B cell (primary cell): ENCODE measurements at regions not wholly inside any gene's neighbourhood (a gene's known extent, or its start where the extent isn't known, plus 50 kb on each side); places are given as distances from the start of the nearest gene placed in this dataset.

ENCODE experiments used
- ATAC-seq: fragments of 200-7000 bp; cut with Tn5 transposase; one replicate; pipeline ENCODE4 v1.10.0; 2021; ENCODE audit warnings: low read depth, mild to moderate bottlenecking, moderate number of reproducible peaks, moderate library complexity
- CTCF ChIA-PET: fragments of 350-600 bp; sonication (Branson Sonifier 250); formaldehyde crosslinking; loops from one replicate; lab custom pipeline; 2021; ENCODE audit warnings: antibody characterized with exemption, inconsistent platforms; lab: Charles Lee
- POLR2A ChIA-PET: fragments of 350-600 bp; sonication (Branson Sonifier 250); formaldehyde crosslinking; loops from one replicate; lab custom pipeline; 2021; ENCODE audit warnings: antibody characterized with exemption; lab: Charles Lee
- DNase-seq: peaks from one replicate; pipeline ENCODE4 v3.0.0; 2013
- H2AFZ ChIP-seq: 2 replicates; pipeline ENCODE4 v1.6.1; 2012; ENCODE audit warnings: mild to moderate bottlenecking, low read depth, low read length; ENCODE audit not compliant: insufficient read depth, poor library complexity, severe bottlenecking
- H3K27ac ChIP-seq, 2 donors: 1 replicate in 1 of 2; 2 replicates in 1 of 2; pipeline ENCODE4 v1.5.1; 2012 to 2013; ENCODE audit warnings: low read length in 2 of 2, mild to moderate bottlenecking in 2 of 2, moderate library complexity in 1 of 2
- H3K27me3 ChIP-seq, 4 experiments: fragments of 200-600 bp in 1 of 4; sonication (generic) in 1 of 4; replicated peaks in 1 of 4; 1 replicate in 2 of 4; 2 replicates in 2 of 4; pipeline versions ENCODE4 v1.6.1 to v1.7.0; 2013 to 2016; ENCODE audit warnings: low read length in 3 of 4, mild to moderate bottlenecking in 2 of 4, mixed read lengths in 1 of 4, moderate library complexity in 1 of 4; ENCODE audit not compliant: insufficient read depth in 4 of 4, control insufficient read depth in 3 of 4; ENCODE audit errors: control extremely low read depth in 1 of 4
- H3K36me3 ChIP-seq, 2 experiments: replicated peaks in 1 of 2; 1 replicate in 1 of 2; 2 replicates in 1 of 2; pipeline versions ENCODE4 v1.6.1 to v1.7.1; 2013; ENCODE audit warnings: low read length in 1 of 2; ENCODE audit not compliant: insufficient read depth in 2 of 2, control insufficient read depth in 1 of 2; ENCODE audit errors: control extremely low read depth in 1 of 2, extremely low read depth in 1 of 2
- H3K4me1 ChIP-seq, 2 donors: fragments of 200-600 bp in 1 of 2; sonication (generic) in 1 of 2; 1 replicate in 1 of 2; 2 replicates in 1 of 2; pipeline versions ENCODE4 v1.5.1 to v1.6.1; 2013 to 2017; ENCODE audit warnings: low read length in 2 of 2; ENCODE audit not compliant: control insufficient read depth in 2 of 2, insufficient read depth in 2 of 2
- H3K4me2 ChIP-seq: replicated peaks from 2 replicates; pipeline ENCODE3; 2012; ENCODE audit warnings: mild to moderate bottlenecking, low read depth, low read length; ENCODE audit not compliant: poor library complexity, severe bottlenecking
- H3K4me3 ChIP-seq, 5 experiments: fragments of 200-600 bp in 1 of 5; sonication (generic) in 1 of 5; 1 replicate in 3 of 5; 2 replicates in 2 of 5; pipeline versions ENCODE4 v1.5.1 to v1.7.0; 2011 to 2016; ENCODE audit warnings: low read length in 4 of 5, mild to moderate bottlenecking in 4 of 5, low read depth in 2 of 5, control low read depth in 1 of 5, moderate library complexity in 1 of 5; ENCODE audit not compliant: insufficient read depth in 1 of 5; ENCODE audit errors: control extremely low read depth in 1 of 5, extremely low read depth in 1 of 5
- H3K79me2 ChIP-seq: fragments of 200-600 bp; sonication (generic); one replicate; pipeline ENCODE4 v1.6.0; 2016; ENCODE audit warnings: low read length; ENCODE audit not compliant: control insufficient read depth, insufficient read depth
- H3K9ac ChIP-seq: fragments of 200-600 bp; sonication (generic); 2 replicates; pipeline ENCODE4 v1.6.1; 2017; ENCODE audit warnings: mild to moderate bottlenecking, low read length, moderate library complexity
- H3K9me3 ChIP-seq, 3 donors: one replicate each; pipeline versions ENCODE4 v1.6.1 to v1.7.1; 2013; ENCODE audit warnings: low read length in 2 of 3; ENCODE audit not compliant: control insufficient read depth in 2 of 3, insufficient read depth in 1 of 3; ENCODE audit errors: control extremely low read depth in 1 of 3
- H4K20me1 ChIP-seq: 2 replicates; pipeline ENCODE4 v1.6.0; 2012; ENCODE audit warnings: mild to moderate bottlenecking, low read length; ENCODE audit not compliant: insufficient read depth, control insufficient read depth, poor library complexity, severe bottlenecking
- H3K27ac Mint-ChIP-seq: one replicate; pipeline ENCODE4 v1.8.0; 2021; ENCODE audit warnings: mixed read lengths
- H3K27me3 Mint-ChIP-seq: one replicate; pipeline ENCODE4 v1.8.0; 2021; ENCODE audit warnings: mixed read lengths
- H3K4me1 Mint-ChIP-seq: one replicate; pipeline ENCODE4 v1.8.0; 2021; ENCODE audit warnings: mixed read lengths
- H3K4me3 Mint-ChIP-seq: one replicate; pipeline ENCODE4 v1.8.0; 2021; ENCODE audit warnings: mixed read lengths
- H3K9me3 Mint-ChIP-seq: one replicate; pipeline ENCODE4 v1.8.0; 2022; ENCODE audit warnings: mixed read lengths; ENCODE audit not compliant: insufficient read depth
- EZH2 ChIP-seq: IDR thresholded peaks from 2 replicates; pipeline ENCODE4 v1.6.1; 2012; ENCODE audit warnings: borderline replicate concordance, low read depth, mild to moderate bottlenecking, moderate library complexity, low read length; ENCODE audit not compliant: insufficient read depth, poor library complexity, severe bottlenecking
- WGBS: methylation state at CpG from one replicate; pipeline ENCODE4 v1.1.5; 2013; ENCODE audit warnings: missing lambda C conversion rate; ENCODE audit not compliant: insufficient coverage; 5-methylcytosine and 5-hydroxymethylcytosine counted together
- intact Hi-C: fragments of 100-400 bp; cut with micrococcal nuclease; formaldehyde crosslinking; loops from one replicate; pipeline ENCODE4 v1.10.0; 2022
- TF ChIP-seq, protein P1 (sequence below): fragments of 200-600 bp; IDR thresholded peaks from one replicate; pipeline ENCODE4 v1.8.0; 2022; ENCODE audit warnings: antibody characterized with exemption, mild to moderate bottlenecking

DNA sequence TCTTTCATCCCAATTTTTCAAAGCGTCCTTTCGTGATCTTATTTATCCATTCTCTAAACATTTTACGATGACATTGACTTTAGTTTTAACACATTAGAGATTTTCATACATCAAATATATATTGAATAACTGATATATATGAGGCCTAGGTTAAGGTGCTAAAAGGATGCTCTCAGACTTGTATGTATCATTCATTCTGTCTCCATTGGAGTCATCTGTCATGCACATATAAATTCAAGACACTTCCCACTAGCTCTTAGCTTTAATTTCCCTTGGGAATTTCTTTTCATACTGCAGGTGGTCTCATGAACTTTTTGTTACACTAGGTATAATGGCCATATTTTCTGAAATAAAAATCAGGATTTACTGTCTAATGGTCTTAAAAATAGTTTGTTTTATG lies 635.8 kb upstream of the C9orf72 start:
- ATAC-seq = no peak
- Histone ChIP-seq H3K36me3 (no peaks in the 10 kb centered on the region), H2AFZ (no peak overlapping the region), H4K20me1 (no peaks in the 10 kb centered on the region), H3K27ac (no peak overlapping the region), H3K27me3 (no peaks in the 10 kb centered on the region), H3K4me2 (no peak overlapping the region), H3K79me2 (no peaks in the 10 kb centered on the region), H3K9ac (no peak overlapping the region), H3K4me3 (no peak overlapping the region), H3K9me3 (no peaks in the 10 kb centered on the region), H3K4me1 (no peaks in the 10 kb centered on the region)
- DNase-seq = no peak
- Mint-ChIP-seq H3K27me3 (no peaks in the 10 kb centered on the region), H3K4me1 (no peaks in the 10 kb centered on the region), H3K27ac (no peak overlapping the region), H3K9me3 (no peaks in the 10 kb centered on the region), H3K4me3 (no peak overlapping the region)
- no CpG with 5 or more reads among the region's 3 CpGs for WGBS
- ChIA-PET CTCF (no interaction called here), POLR2A (no interaction called here)
- TF ChIP-seq, protein P1, sequence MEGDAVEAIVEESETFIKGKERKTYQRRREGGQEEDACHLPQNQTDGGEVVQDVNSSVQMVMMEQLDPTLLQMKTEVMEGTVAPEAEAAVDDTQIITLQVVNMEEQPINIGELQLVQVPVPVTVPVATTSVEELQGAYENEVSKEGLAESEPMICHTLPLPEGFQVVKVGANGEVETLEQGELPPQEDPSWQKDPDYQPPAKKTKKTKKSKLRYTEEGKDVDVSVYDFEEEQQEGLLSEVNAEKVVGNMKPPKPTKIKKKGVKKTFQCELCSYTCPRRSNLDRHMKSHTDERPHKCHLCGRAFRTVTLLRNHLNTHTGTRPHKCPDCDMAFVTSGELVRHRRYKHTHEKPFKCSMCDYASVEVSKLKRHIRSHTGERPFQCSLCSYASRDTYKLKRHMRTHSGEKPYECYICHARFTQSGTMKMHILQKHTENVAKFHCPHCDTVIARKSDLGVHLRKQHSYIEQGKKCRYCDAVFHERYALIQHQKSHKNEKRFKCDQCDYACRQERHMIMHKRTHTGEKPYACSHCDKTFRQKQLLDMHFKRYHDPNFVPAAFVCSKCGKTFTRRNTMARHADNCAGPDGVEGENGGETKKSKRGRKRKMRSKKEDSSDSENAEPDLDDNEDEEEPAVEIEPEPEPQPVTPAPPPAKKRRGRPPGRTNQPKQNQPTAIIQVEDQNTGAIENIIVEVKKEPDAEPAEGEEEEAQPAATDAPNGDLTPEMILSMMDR = no peak
- no peak for TF ChIP-seq EZH2
- intact Hi-C loops = no loop called here

DNA sequence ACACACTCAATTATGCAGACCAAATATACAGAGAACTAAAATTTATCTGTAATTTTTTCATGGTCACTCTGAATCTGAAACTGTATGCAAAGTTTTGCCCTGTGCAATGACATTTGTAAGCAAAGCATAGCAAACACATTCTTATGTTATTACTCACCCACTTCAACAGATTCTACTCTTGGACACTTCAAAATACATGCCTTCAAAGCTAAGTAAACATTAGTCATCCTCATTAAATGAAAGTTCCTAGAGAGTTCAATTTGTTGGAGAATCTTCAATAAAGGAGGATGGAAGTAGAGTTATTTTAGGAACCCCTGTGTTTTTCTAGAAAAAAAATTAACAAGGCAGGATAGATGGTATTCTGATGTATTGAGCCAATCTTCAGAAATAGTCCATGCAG lies 639.7 kb upstream of the C9orf72 start:
- intact Hi-C loops = no loop called here
- no peaks in the 10 kb centered on the region for H3K9me3 ChIP-seq
- ATAC-seq (no peak), DNase-seq (no peak)
- H3K36me3 ChIP-seq = no peaks in the 10 kb centered on the region
- no peak overlapping the region for H3K4me2 ChIP-seq
- H3K79me2 ChIP-seq = no peaks in the 10 kb centered on the region
- no peaks in the 10 kb centered on the region for H3K27me3 Mint-ChIP-seq
- no peak overlapping the region for H3K4me3 Mint-ChIP-seq
- H3K9me3 Mint-ChIP-seq = no peaks in the 10 kb centered on the region
- no peak overlapping the region for H3K9ac ChIP-seq
- ChIA-PET POLR2A (no interaction called here), CTCF (no interaction called here)
- H4K20me1 ChIP-seq = no peaks in the 10 kb centered on the region
- no peaks in the 10 kb centered on the region for H3K4me1 ChIP-seq
- H3K27me3 ChIP-seq = no peaks in the 10 kb centered on the region
- H3K4me1 Mint-ChIP-seq = no peaks in the 10 kb centered on the region
- H3K27ac Mint-ChIP-seq = no peak overlapping the region
- H2AFZ ChIP-seq = no peak overlapping the region
- H3K27ac ChIP-seq = no peak overlapping the region
- no peak overlapping the region for H3K4me3 ChIP-seq
- TF ChIP-seq EZH2 = no peak
- TF ChIP-seq, protein P1 = no peak
